Neutrophil (primary cell): ENCODE measurements at regions not wholly inside any gene's neighbourhood (a gene's known extent, or its start where the extent isn't known, plus 50 kb on each side); places are given as distances from the start of the nearest gene placed in this dataset.

Experiments
- H3K27ac ChIP-seq: fragments of 200-600 bp; sonication (generic); 2 replicates; pipeline ENCODE4 v1.5.1; 2016; ENCODE audit warnings: mild to moderate bottlenecking, moderate library complexity
- H3K27me3 ChIP-seq: fragments of 200-600 bp; sonication (generic); 2 replicates; pipeline ENCODE4 v1.6.0; 2016; ENCODE audit warnings: mild to moderate bottlenecking
- H3K36me3 ChIP-seq: fragments of 200-600 bp; sonication (generic); 2 replicates; pipeline ENCODE4 v1.5.1; 2017
- H3K4me1 ChIP-seq, 2 experiments: fragments of 200-600 bp in 1 of 2; sonication (generic) in 1 of 2; 1 replicate in 1 of 2; 2 replicates in 1 of 2; pipeline versions ENCODE4 v1.5.1 to v1.6.1; 2013 to 2016; ENCODE audit warnings: low read depth in 1 of 2, low read length in 1 of 2, mild to moderate bottlenecking in 1 of 2, moderate library complexity in 1 of 2; ENCODE audit not compliant: control insufficient read depth in 1 of 2, insufficient read depth in 1 of 2
- H3K4me3 ChIP-seq, 2 experiments: fragments of 200-600 bp in 1 of 2; sonication (generic) in 1 of 2; 1 replicate in 1 of 2; 2 replicates in 1 of 2; pipeline ENCODE4 v1.5.1; 2013 to 2016; ENCODE audit warnings: low read depth in 1 of 2, low read length in 1 of 2, mild to moderate bottlenecking in 1 of 2, moderate library complexity in 1 of 2
- H3K9me3 ChIP-seq: fragments of 200-600 bp; sonication (generic); 2 replicates; pipeline ENCODE4 v1.5.1; 2016
- CTCF ChIP-seq: fragments of 200-600 bp; sonication (generic); IDR thresholded peaks from 2 replicates; pipeline ENCODE4 v1.5.1; 2016; ENCODE audit warnings: antibody characterized with exemption

- H3K36me3 ChIP-seq: no peaks in the 10 kb centered on the region
- no peak for TF ChIP-seq CTCF
- no peaks in the 10 kb centered on the region for H3K9me3 ChIP-seq
- H3K4me1 ChIP-seq: no peaks in the 10 kb centered on the region
- H3K4me3 ChIP-seq: no peak overlapping the region
- H3K27ac ChIP-seq: no peak overlapping the region
- H3K27me3 ChIP-seq: no peaks in the 10 kb centered on the region
These were observed 542.9 kb downstream of the LRRC70 start for GRCh38 chr5:63121471-63121870.

DNA sequence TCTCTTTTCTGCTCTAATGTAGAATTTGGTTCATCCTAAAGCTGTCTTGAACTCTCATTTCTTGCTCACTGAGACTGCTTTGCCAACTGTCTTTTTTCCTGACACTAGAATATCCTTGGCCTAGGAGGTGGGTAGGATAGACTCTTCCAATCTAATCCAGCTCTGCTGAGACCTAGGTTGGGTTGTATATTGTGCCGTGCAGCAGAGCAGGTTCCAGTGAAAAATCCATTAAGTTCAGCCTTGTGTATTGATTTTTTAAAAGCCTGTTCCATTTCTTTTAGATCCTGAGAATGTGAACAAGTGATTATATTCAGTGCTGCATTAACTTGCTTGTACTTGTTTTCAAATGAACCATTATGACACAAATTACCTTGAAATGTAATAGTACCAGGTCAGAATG, 539.6 kb downstream of the LRRC70 start:
- no peak for TF ChIP-seq CTCF
- H3K4me3 ChIP-seq: no peak overlapping the region
- no peaks in the 10 kb centered on the region for H3K27me3 ChIP-seq
- no peak overlapping the region for H3K27ac ChIP-seq
- no peaks in the 10 kb centered on the region for H3K36me3 ChIP-seq
- H3K9me3 ChIP-seq: no peaks in the 10 kb centered on the region
- H3K4me1 ChIP-seq: no peaks in the 10 kb centered on the region

DNA sequence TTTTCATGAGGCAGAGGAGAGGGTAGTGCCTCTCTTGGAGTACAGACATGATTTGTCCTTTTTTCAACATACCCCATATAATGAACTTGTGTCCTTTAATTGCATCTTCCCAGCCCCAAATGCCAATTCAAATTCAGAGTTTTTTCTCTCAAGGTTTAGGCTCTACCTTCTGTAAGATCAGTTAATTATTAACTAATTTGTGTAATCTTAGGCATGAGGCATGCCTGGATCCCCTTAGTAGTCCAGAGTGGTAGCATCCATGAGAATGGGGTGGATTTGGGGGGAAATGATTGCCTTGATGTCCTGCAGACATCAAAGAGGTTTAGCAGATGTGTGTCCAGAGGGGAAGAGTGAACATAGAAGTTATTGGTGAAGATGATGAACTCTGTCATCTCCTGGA, 533.3 kb downstream of the LRRC70 start:
- Histone ChIP-seq H3K4me3 (no peak overlapping the region), H3K4me1 (no peaks in the 10 kb centered on the region), H3K9me3 (no peaks in the 10 kb centered on the region), H3K27ac (no peak overlapping the region), H3K36me3 (no peaks in the 10 kb centered on the region), H3K27me3 (no peaks in the 10 kb centered on the region)
- no peak for TF ChIP-seq CTCF

DNA sequence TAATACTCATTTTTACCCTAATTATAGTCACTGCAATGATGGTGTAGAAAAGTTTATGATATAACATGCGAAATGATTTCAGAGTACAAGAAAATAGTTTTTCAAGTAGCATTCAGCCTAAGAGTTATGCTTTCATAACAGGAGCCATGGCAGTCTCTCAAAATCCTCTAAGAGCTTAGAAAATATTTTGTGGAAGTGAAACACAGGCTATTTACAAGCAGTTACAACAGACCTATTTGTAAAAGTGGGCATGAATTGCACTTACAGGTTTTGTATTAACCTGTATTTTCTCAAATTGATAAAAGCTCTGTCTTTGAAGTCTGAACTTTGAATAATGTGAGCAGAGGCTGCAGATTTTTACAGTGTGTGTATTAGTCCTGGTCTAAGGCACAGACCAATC, 523.3 kb downstream of the LRRC70 start:
- Histone ChIP-seq H3K4me1 (no peaks in the 10 kb centered on the region), H3K36me3 (no peaks in the 10 kb centered on the region)
- TF ChIP-seq CTCF: no peak

DNA sequence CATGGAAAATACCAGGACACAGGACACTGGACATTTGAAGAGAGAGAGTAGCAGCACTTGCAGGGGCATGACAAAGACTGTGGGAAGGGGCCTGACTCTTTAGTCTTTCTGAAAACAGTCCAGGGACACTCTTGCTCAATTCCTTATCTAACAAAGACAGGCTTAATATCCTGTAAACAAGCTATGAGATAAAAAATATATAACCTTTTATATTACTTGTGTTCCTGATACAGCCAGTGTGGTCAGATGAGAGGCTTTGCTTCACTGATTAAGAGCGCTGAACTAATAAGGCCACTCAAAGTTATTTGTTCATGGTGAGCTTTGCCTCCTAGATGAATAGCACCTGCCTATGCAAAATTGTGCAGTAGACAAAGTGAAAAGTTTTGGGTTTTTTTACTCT, 518.7 kb downstream of the LRRC70 start:
- Histone ChIP-seq H3K4me3 (no peak overlapping the region), H3K4me1 (no peaks in the 10 kb centered on the region), H3K27ac (no peak overlapping the region), H3K9me3 (no peaks in the 10 kb centered on the region), H3K36me3 (no peaks in the 10 kb centered on the region), H3K27me3 (no peaks in the 10 kb centered on the region)
- TF ChIP-seq CTCF: no peak

More for the DNA sequence above, 523.3 kb downstream of the LRRC70 start:
- Histone ChIP-seq H3K27me3 (no peaks in the 10 kb centered on the region), H3K27ac (no peak overlapping the region), H3K9me3 (no peaks in the 10 kb centered on the region), H3K4me3 (no peak overlapping the region)

DNA sequence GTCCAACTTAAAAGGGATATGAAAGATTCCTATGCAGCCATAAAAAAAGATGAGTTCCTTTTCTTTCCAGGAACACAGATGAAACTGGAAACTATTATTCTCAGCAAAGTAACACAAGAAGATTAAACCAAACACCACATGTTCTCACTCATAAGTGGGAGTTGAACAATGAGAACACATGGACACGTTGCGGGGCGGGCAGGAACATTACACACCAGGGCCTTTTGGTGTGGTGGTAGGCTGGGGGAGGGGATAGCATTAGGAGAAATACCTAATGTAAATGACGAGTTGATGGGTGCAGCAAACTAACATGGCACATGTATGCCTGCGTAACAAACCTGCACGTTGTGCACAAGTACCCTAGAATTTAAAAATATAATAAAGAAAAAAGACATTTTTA, 516.1 kb downstream of the LRRC70 start:
- TF ChIP-seq CTCF: no peak

More for the DNA sequence above, 516.1 kb downstream of the LRRC70 start:
- Histone ChIP-seq H3K4me3 (no peak overlapping the region), H3K27ac (no peak overlapping the region), H3K4me1 (no peaks in the 10 kb centered on the region), H3K36me3 (no peaks in the 10 kb centered on the region), H3K27me3 (no peaks in the 10 kb centered on the region), H3K9me3 (no peaks in the 10 kb centered on the region)
